AG04450 (cell line): ENCODE measurements at regions not wholly inside any gene's neighbourhood (a gene's known extent, or its start where the extent isn't known, plus 50 kb on each side); places are given as distances from the start of the nearest gene placed in this dataset.

Experiments
- CTCF ChIA-PET: fragments of 300-600, 350-600 bp; formaldehyde crosslinking; extraction: SDS; loops from one replicate; lab custom pipeline; 2022; ENCODE audit warnings: antibody characterized with exemption, inconsistent platforms; lab: Charles Lee
- POLR2A ChIA-PET: fragments of 350-600 bp; formaldehyde crosslinking; extraction: SDS; loops from one replicate; lab custom pipeline; 2021; ENCODE audit warnings: antibody characterized with exemption, inconsistent platforms; lab: Yijun Ruan, JAX
- DNase-seq: peaks from one replicate; pipeline ENCODE4 v3.0.0-alpha.2; 2011; ENCODE audit warnings: low read depth, low spot score
- H3K27ac ChIP-seq: one replicate; pipeline ENCODE4 v1.5.1; 2012; ENCODE audit warnings: low read depth, low read length, control low read depth
- H3K27me3 ChIP-seq: one replicate; pipeline ENCODE4 v1.6.0; 2012; ENCODE audit warnings: low read length; ENCODE audit not compliant: control insufficient read depth, insufficient read depth
- H3K4me3 ChIP-seq: 2 replicates; pipeline ENCODE4 v1.5.1; 2011; ENCODE audit warnings: mild to moderate bottlenecking, low read depth, low read length, control low read depth
- H3K9me3 ChIP-seq: 2 replicates; pipeline ENCODE4 v1.5.1; 2012; ENCODE audit warnings: low read length; ENCODE audit not compliant: control insufficient read depth, insufficient read depth
- TF ChIP-seq, protein P1 (sequence below): IDR thresholded peaks from 2 replicates; pipeline ENCODE4 v1.5.1; 2011; ENCODE audit warnings: low read depth, low read length, control low read depth, inconsistent platforms

DNA sequence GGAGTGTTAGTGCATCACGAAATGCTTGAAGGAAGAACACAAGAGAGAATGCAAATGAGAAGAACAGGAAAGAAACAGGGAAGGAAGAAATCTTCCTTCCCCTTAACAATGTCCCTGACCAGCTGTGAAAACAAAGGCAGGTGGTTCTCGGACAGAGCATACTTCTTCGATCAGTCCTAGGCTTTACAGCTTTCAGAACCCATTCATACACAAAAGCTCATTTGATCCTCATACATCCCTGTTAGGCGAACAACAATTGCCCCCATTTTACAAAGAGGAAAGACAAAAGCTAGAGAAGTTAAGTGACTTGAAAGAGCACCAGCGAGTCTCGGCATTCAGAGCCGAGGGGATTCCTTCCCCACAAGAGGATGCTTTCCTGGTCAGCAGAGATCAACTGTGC is 57.2 kb upstream of the LRRC55 start:
- no peak for DNase-seq
- no peaks in the 10 kb centered on the region for H3K9me3 ChIP-seq
- TF ChIP-seq, protein P1, sequence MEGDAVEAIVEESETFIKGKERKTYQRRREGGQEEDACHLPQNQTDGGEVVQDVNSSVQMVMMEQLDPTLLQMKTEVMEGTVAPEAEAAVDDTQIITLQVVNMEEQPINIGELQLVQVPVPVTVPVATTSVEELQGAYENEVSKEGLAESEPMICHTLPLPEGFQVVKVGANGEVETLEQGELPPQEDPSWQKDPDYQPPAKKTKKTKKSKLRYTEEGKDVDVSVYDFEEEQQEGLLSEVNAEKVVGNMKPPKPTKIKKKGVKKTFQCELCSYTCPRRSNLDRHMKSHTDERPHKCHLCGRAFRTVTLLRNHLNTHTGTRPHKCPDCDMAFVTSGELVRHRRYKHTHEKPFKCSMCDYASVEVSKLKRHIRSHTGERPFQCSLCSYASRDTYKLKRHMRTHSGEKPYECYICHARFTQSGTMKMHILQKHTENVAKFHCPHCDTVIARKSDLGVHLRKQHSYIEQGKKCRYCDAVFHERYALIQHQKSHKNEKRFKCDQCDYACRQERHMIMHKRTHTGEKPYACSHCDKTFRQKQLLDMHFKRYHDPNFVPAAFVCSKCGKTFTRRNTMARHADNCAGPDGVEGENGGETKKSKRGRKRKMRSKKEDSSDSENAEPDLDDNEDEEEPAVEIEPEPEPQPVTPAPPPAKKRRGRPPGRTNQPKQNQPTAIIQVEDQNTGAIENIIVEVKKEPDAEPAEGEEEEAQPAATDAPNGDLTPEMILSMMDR, result no peak
- CTCF ChIA-PET, result interaction anchor here (16.3 kb wide), 1 partner anchor 127 kb away, joined by 331 read pairs; no protein-coding TSS in a partner anchor
- H3K4me3 ChIP-seq, result no peak overlapping the region
- H3K27me3 ChIP-seq, result peaks cover 2% of the 10 kb centered on the region
- POLR2A ChIA-PET, result no interaction called here
- no peak overlapping the region for H3K27ac ChIP-seq

DNA sequence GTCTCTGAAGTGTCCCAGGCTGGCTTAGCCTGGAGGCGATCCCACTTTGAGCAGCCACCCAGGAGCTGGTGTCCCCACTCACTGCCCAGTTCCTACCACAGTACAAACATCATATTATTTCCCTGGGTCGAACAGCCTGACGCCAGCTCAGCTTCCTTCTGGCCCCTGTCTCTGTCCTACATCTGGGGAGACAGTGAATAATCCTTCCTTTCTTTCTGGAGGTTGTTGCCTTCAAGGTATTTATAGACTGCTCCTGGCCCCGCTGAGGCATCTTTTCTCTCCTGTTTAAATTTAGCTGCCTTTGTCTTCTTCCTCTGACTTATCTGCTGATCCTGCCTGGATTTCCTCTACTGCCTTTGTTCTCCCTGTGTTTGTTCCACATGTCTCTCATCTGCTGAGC is 56.8 kb upstream of the LRRC55 start:
- Histone ChIP-seq H3K9me3 (no peaks in the 10 kb centered on the region), H3K27ac (no peak overlapping the region), H3K4me3 (no peak overlapping the region), H3K27me3 (peaks cover 2% of the 10 kb centered on the region)
- no peak for DNase-seq
- POLR2A ChIA-PET, result no interaction called here
- CTCF ChIA-PET, result interaction anchor here (16.3 kb wide), 1 partner anchor 126 kb away, joined by 331 read pairs; no protein-coding TSS in a partner anchor
- TF ChIP-seq, protein P1, result no peak

DNA sequence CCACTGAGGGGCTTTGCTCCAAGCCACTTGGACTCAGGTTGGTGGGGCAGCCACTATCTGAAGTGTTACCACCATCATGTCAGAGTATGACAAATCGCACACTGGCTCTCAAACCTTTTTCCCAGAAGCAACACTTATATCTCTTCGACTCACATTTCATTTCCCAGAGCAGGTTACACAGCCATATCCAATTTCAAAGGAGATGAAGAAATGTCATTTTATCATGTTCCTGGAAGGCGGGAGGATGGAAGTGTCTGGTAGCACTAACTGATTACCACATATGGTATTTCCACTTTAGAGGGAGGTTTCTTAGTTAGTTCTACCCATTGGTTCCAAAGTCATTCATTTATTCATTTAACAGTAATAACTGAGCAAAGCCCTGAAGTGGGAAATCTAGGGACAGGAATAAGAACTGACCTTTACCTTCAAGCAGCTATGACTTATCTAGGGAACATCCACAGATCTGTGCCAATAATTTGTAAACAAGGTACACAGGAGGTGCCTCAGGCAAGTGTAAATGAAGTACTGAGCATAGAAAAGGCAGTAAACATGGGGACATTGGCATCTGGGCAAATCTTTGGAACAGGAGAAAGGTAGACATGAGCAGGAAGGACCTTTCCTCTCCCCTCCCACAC is 54.9 kb upstream of the LRRC55 start:
- Histone ChIP-seq H3K27ac (no peak overlapping the region), H3K9me3 (no peaks in the 10 kb centered on the region), H3K27me3 (peaks cover 2% of the 10 kb centered on the region), H3K4me3 (no peak overlapping the region)
- ChIA-PET POLR2A (no interaction called here), CTCF (interaction anchor here (16.3 kb wide), 1 partner anchor 124 kb away, joined by 331 read pairs; no protein-coding TSS in a partner anchor)
- TF ChIP-seq, protein P1, result no peak
- no peak for DNase-seq

DNA sequence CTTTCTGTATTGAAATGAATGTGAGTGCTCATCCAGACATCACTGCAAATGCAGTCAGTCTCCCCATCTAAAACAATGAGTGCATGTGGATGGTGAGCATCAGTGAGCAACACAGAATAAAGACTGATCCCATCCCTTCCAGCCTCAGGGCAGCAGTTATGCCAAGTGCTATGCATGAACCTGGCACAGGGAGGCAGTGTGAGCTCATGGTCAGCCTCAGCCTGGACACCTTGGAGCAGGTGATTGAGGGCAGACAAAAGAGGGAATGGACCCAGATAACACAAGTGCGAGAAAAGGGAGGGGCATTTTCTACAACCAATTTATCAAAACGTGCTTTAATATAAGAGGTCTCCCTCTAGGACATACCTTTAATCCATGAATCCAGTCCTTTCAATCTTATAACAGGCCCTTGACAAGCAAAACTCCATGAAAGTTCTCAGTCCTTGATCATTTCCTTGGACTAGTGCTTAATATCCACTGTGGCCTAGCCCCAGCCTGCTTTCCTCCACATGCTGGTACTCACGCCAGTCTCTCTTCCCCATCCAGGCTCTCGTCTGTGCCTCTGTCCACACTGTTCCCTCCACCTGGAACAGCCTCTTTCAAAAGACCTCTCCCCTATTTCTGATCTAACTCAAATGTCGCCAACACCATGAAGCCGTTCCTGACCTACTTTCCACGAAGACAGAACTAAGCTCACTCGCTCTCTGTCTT is 50.5 kb upstream of the LRRC55 start:
- ChIA-PET POLR2A (no interaction called here), CTCF (interaction anchor here (0.7 to 11.4 kb wide), 4 partner anchors 113 to 290 kb away, joined by 3 to 255 read pairs (median 4); no protein-coding TSS in a partner anchor)
- TF ChIP-seq, protein P1, result peak; percentile 77
- DNase-seq, result no peak
- Histone ChIP-seq H3K4me3 (no peak overlapping the region), H3K27ac (no peak overlapping the region), H3K9me3 (no peaks in the 10 kb centered on the region), H3K27me3 (no peaks in the 10 kb centered on the region)
